BLaER1 (cell line): ENCODE measurements at regions not wholly inside any gene's neighbourhood (a gene's known extent, or its start where the extent isn't known, plus 50 kb on each side); places are given as distances from the start of the nearest gene placed in this dataset.
"Not testable (repeated sequence)": the region's sequence is repeated elsewhere in the genome, so short reads cannot be mapped to it uniquely, and the experiment has no call there.

ENCODE experiments used
- H3K27ac ChIP-seq: shearing (Covaris generic); formaldehyde crosslinking; 2 replicates; pipeline ENCODE4 v1.8.1; 2022
- H3K27me3 ChIP-seq: shearing (Covaris generic); formaldehyde crosslinking; 2 replicates; pipeline ENCODE4 v1.8.1; 2022
- H3K36me3 ChIP-seq: shearing (Covaris generic); formaldehyde crosslinking; 2 replicates; pipeline ENCODE4 v1.8.1; 2022
- H3K4me1 ChIP-seq: shearing (Covaris generic); formaldehyde crosslinking; 2 replicates; pipeline ENCODE4 v1.8.1; 2022
- H3K4me2 ChIP-seq: shearing (Covaris generic); formaldehyde crosslinking; 2 replicates; pipeline ENCODE4 v1.8.1; 2022
- H3K4me3 ChIP-seq: shearing (Covaris generic); formaldehyde crosslinking; 2 replicates; pipeline ENCODE4 v1.8.1; 2022
- H3K9ac ChIP-seq: shearing (Covaris generic); formaldehyde crosslinking; 2 replicates; pipeline ENCODE4 v1.8.1; 2022
- H3K9me3 ChIP-seq: shearing (Covaris generic); formaldehyde crosslinking; 2 replicates; pipeline ENCODE4 v1.8.1; 2022
- H4K20me1 ChIP-seq: shearing (Covaris generic); formaldehyde crosslinking; 2 replicates; pipeline ENCODE4 v1.8.1; 2022
- Cebpa-rat ChIP-seq: shearing (Covaris generic); IDR thresholded peaks from 2 replicates; pipeline ENCODE4 v1.8.1; 2022

GRCh38 chr7:119983468-119983867 lies 289.5 kb upstream of the KCND2 start:
- Histone ChIP-seq H3K4me3 (no peak overlapping the region), H3K4me2 (no peak overlapping the region), H3K27ac (no peak overlapping the region), H3K9me3 (no peaks in the 10 kb centered on the region), H3K27me3 (no peaks in the 10 kb centered on the region), H3K36me3 (no peaks in the 10 kb centered on the region), H3K4me1 (no peaks in the 10 kb centered on the region), H4K20me1 (no peaks in the 10 kb centered on the region), H3K9ac (no peak overlapping the region)
- TF ChIP-seq Cebpa-rat, result no peak

- no peak overlapping the region for H3K4me3 ChIP-seq
- no peaks in the 10 kb centered on the region for H3K27me3 ChIP-seq
- H3K4me1 ChIP-seq, result no peaks in the 10 kb centered on the region
- no peak for TF ChIP-seq Cebpa-rat
- no peaks in the 10 kb centered on the region for H3K9me3 ChIP-seq
- no peak overlapping the region for H3K4me2 ChIP-seq
- H3K27ac ChIP-seq, result no peak overlapping the region
- no peaks in the 10 kb centered on the region for H3K36me3 ChIP-seq
- H4K20me1 ChIP-seq, result no peaks in the 10 kb centered on the region
- no peak overlapping the region for H3K9ac ChIP-seq
Measured at GRCh38 chr7:119984247-119984646, 288.7 kb upstream of the KCND2 start.

DNA sequence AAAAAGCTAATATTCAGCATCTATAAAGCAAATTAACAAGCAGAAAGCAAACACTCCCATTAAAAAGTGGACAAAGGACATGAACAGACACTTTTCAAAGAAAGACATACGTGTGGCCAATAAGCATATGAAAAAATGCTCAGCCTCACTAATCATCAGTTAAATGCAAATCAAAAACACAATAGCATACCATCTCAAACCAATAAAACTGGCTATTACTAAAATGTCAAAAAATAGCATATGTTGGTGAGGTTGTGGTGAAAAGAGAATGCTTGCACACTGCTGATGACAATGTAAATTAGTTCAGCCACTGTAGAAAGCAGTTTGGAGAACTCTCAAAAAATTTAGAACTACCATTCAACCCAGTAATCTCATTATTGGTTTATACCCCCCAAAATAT lies 284.6 kb upstream of the KCND2 start:
- Histone ChIP-seq H4K20me1 (no peaks in the 10 kb centered on the region), H3K36me3 (no peaks in the 10 kb centered on the region), H3K4me2 (no peak overlapping the region), H3K27ac (no peak overlapping the region), H3K4me3 (no peak overlapping the region), H3K4me1 (no peaks in the 10 kb centered on the region), H3K27me3 (no peaks in the 10 kb centered on the region), H3K9ac (no peak overlapping the region), H3K9me3 (no peaks in the 10 kb centered on the region)
- no peak for TF ChIP-seq Cebpa-rat

GRCh38 chr7:119994928-119995327 lies 278.0 kb upstream of the KCND2 start:
- Histone ChIP-seq H3K27me3 (no peaks in the 10 kb centered on the region), H3K4me1 (no peaks in the 10 kb centered on the region), H3K27ac (no peak overlapping the region), H3K9ac (no peak overlapping the region), H3K9me3 (no peaks in the 10 kb centered on the region), H4K20me1 (no peaks in the 10 kb centered on the region), H3K36me3 (no peaks in the 10 kb centered on the region), H3K4me3 (no peak overlapping the region), H3K4me2 (no peak overlapping the region)
- no peak for TF ChIP-seq Cebpa-rat

DNA sequence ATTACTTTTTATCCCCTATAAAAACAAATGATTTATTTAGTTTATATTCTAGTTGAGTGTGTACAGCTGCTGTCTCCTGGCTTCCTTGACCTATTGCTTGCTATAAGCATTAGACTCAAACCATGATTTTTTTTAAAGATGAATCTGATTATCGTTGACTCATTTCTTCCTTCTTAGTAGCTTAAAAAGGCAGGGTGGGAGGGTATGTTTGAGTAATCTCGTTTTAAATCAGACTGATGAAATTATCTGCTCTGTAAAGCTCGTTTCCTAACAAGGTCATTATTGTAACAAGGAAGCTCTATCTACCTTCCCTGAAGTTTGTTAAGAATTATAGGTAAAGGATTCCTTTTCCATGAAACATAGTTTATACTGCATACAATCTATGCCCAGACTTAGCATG lies 276.3 kb upstream of the KCND2 start:
- no peak overlapping the region for H3K27ac ChIP-seq

DNA sequence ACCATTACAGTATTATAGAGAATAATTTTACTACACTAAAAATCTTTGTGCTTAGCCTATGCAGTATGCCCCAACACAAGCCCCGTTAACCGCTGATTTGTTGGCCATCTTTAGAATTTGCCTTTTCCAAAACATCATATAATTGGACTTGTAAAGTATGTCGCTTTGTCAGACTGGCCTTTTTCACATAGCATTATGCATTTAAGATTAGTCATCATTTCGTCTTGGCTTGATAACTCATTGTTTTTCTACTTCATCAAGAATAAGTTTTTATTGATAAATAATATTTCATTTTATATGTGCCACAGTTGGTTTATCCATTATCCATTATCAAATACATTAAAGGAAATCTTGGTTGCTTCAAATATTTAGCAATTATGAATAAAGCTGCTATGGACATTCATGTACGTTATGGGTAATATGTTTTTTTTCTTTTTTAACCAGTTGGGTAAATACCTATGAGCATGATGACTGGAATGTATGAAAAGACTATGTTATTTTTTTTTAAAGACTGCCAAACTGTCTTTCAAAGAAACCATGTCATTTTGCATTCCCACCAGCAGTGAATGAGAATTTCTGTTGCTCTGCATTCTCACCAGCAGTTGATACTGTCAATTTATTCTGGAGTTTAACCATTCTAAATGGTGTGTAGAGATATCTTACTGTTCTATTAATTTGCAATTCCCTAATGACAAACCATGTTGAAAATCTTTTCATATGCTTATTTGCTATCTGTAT lies 273.1 kb upstream of the KCND2 start:
- Histone ChIP-seq H3K27ac (no peak overlapping the region), H3K4me2 (no peak overlapping the region), H3K9me3 (no peaks in the 10 kb centered on the region), H3K9ac (no peak overlapping the region), H3K36me3 (no peaks in the 10 kb centered on the region), H3K4me3 (no peak overlapping the region), H4K20me1 (no peaks in the 10 kb centered on the region), H3K27me3 (no peaks in the 10 kb centered on the region), H3K4me1 (no peaks in the 10 kb centered on the region)
- TF ChIP-seq Cebpa-rat, result no peak

More for the DNA sequence above, 276.3 kb upstream of the KCND2 start:
- no peaks in the 10 kb centered on the region for H3K4me1 ChIP-seq
- H3K36me3 ChIP-seq, result no peaks in the 10 kb centered on the region
- H3K27me3 ChIP-seq, result no peaks in the 10 kb centered on the region
- TF ChIP-seq Cebpa-rat, result no peak
- no peaks in the 10 kb centered on the region for H3K9me3 ChIP-seq
- no peak overlapping the region for H3K4me2 ChIP-seq
- no peak overlapping the region for H3K4me3 ChIP-seq
- H3K9ac ChIP-seq, result no peak overlapping the region
- no peaks in the 10 kb centered on the region for H4K20me1 ChIP-seq

- H3K4me2 ChIP-seq, result no peak overlapping the region
- H3K9ac ChIP-seq, result no peak overlapping the region
- no peaks in the 10 kb centered on the region for H3K36me3 ChIP-seq
- no peaks in the 10 kb centered on the region for H3K27me3 ChIP-seq
- H3K4me3 ChIP-seq, result no peak overlapping the region
- no peaks in the 10 kb centered on the region for H4K20me1 ChIP-seq
- no peaks in the 10 kb centered on the region for H3K9me3 ChIP-seq
- no peaks in the 10 kb centered on the region for H3K4me1 ChIP-seq
- no peak for TF ChIP-seq Cebpa-rat
- H3K27ac ChIP-seq, result no peak overlapping the region
Measured at GRCh38 chr7:120005720-120006119, 267.3 kb upstream of the KCND2 start.

DNA sequence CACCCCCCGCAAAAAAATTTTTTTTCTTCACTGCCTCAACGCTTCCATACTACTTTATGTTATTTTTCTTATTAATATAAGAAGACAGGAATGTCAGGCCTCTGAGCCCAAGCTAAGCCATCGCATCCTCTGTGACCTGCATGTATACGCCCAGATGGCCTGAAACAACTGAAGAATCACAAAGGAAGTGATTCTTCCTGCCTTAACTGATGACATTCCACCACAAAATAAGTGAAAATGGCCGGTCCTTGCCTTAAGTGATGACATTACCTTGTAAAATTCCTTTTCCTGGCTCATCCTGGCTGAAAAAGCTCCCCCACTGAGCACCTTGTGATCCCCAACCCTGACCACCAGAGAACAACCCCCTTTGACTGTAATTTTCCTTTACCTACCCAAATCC lies 258.7 kb upstream of the KCND2 start:
- not testable (repeated sequence) for H3K4me2 ChIP-seq, H3K4me1 ChIP-seq, H3K36me3 ChIP-seq, H3K27ac ChIP-seq, H3K9ac ChIP-seq, H4K20me1 ChIP-seq, H3K4me3 ChIP-seq, H3K27me3 ChIP-seq, H3K9me3 ChIP-seq

- H4K20me1 ChIP-seq, result no peaks in the 10 kb centered on the region
- no peak overlapping the region for H3K27ac ChIP-seq
- H3K4me1 ChIP-seq, result no peaks in the 10 kb centered on the region
- H3K36me3 ChIP-seq, result no peaks in the 10 kb centered on the region
- no peak for TF ChIP-seq Cebpa-rat
- H3K27me3 ChIP-seq, result no peaks in the 10 kb centered on the region
- H3K4me3 ChIP-seq, result no peak overlapping the region
- H3K9me3 ChIP-seq, result no peaks in the 10 kb centered on the region
- H3K4me2 ChIP-seq, result no peak overlapping the region
- H3K9ac ChIP-seq, result no peak overlapping the region
Measured at GRCh38 chr7:120014925-120015465, 258.0 kb upstream of the KCND2 start.

GRCh38 chr7:120021085-120021484 lies 251.9 kb upstream of the KCND2 start:
- Histone ChIP-seq H3K9ac (no peak overlapping the region), H3K27ac (no peak overlapping the region), H3K4me1 (no peaks in the 10 kb centered on the region), H4K20me1 (no peaks in the 10 kb centered on the region), H3K4me3 (no peak overlapping the region), H3K36me3 (no peaks in the 10 kb centered on the region), H3K9me3 (no peaks in the 10 kb centered on the region), H3K27me3 (no peaks in the 10 kb centered on the region), H3K4me2 (no peak overlapping the region)
- no peak for TF ChIP-seq Cebpa-rat
